ENCODE measurements at regions not wholly inside any gene's neighbourhood (a gene's known extent, or its start where the extent isn't known, plus 50 kb on each side); places are given as distances from the start of the nearest gene placed in this dataset.

DNA sequence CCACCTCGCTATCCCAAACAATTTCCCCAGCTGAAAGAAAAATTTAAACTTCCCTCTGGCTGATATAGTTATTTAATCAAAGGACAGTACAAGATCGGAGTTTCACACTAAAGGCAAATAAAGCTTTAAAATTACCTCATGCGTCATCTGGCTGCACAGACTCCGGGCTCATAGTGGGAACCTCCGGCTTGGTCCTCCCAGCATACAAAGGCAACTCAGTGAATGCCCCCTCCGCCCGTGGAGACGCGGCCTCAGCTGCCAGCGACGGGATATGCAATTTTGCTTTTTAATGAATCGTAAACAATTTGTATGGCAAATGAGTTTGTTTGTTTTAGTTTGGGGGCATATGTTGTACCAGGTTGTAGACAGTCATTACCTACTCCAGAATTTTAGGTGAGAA lies 214.6 kb upstream of the NFIA start:
- TF ChIP-seq, protein P1, sequence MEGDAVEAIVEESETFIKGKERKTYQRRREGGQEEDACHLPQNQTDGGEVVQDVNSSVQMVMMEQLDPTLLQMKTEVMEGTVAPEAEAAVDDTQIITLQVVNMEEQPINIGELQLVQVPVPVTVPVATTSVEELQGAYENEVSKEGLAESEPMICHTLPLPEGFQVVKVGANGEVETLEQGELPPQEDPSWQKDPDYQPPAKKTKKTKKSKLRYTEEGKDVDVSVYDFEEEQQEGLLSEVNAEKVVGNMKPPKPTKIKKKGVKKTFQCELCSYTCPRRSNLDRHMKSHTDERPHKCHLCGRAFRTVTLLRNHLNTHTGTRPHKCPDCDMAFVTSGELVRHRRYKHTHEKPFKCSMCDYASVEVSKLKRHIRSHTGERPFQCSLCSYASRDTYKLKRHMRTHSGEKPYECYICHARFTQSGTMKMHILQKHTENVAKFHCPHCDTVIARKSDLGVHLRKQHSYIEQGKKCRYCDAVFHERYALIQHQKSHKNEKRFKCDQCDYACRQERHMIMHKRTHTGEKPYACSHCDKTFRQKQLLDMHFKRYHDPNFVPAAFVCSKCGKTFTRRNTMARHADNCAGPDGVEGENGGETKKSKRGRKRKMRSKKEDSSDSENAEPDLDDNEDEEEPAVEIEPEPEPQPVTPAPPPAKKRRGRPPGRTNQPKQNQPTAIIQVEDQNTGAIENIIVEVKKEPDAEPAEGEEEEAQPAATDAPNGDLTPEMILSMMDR (IDR thresholded peaks at IDR 0.05), result no peak
- TF ChIP-seq POLR2A (IDR thresholded peaks at IDR 0.05), result no peak
